ENCODE measurements at regions not wholly inside any gene's neighbourhood (a gene's known extent, or its start where the extent isn't known, plus 50 kb on each side); places are given as distances from the start of the nearest gene placed in this dataset.

- no peak for DNase-seq
These were observed 104.2 kb upstream of the SDK1 start for GRCh38 chr7:3196629-3197400.

GRCh38 chr7:3197567-3198213 is 103.4 kb upstream of the SDK1 start:
- DNase-seq = no peak

GRCh38 chr7:3198316-3198715 is 102.7 kb upstream of the SDK1 start:
- no peak for DNase-seq

DNA sequence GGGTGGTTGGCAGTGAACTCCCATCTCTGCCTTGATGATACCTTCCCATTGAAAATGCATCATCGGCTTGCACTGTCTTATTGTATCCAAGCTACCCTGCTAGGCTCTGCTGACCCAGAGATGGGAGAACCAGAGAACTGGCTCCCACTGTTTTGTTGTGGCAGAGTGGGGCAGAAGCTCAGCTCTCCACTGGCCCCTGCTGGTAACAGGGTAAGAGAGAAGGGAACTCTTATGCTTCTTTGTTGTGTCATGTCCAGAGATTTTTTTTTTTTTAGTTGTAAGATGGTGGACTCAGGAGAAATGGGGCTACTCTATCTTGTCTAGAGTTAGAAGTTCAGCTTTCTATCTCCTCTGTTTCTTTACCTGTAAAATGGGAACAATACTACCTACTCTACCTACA is 100.5 kb upstream of the SDK1 start:
- peak; percentile 53 for DNase-seq

DNA sequence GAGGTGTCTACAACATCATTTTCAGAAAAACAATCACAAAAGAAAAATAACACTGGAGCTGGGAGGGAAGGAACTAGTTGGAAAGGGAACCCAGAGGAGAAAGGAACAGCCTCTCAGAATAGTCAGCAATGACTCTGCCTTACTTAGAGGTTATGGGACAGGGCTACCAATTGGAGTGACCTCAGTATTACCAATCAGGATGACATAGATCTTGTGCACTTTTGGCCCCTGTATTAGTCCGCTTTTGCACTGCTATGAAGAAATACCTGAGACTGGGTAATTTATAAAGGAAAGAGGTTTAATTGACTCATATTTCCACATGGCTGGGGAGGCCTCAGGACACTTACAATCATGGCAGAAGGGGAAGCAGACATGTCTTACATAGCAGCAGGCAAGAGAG is 99.7 kb upstream of the SDK1 start:
- no peak for DNase-seq

- DNase-seq = no peak
These were observed 98.9 kb upstream of the SDK1 start for GRCh38 chr7:3201937-3202710.

GRCh38 chr7:3204526-3204925 is 96.5 kb upstream of the SDK1 start:
- DNase-seq = no peak

- no peak for DNase-seq
These were observed 95.0 kb upstream of the SDK1 start for GRCh38 chr7:3206101-3206500.

DNA sequence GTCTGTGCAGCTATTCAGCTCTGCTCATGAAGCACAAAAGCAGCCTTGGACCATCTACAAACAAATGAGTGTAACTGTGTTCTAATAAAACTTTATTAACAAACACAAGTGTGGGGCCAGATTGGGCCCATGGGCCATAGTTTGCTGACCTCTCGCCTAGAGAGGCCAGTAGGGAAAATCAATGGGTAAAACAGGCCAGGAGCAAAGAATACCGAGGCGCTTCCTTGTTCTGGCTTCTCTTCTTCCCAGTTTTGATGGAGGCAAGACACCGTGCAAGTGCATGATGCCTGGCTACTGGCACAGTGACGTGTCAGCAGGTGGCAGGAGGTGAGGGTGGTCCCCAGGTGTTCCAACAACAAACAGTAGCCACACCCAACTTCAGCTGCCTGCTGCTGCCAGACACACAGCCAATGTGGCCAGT is 94.3 kb upstream of the SDK1 start:
- DNase-seq = no peak

DNA sequence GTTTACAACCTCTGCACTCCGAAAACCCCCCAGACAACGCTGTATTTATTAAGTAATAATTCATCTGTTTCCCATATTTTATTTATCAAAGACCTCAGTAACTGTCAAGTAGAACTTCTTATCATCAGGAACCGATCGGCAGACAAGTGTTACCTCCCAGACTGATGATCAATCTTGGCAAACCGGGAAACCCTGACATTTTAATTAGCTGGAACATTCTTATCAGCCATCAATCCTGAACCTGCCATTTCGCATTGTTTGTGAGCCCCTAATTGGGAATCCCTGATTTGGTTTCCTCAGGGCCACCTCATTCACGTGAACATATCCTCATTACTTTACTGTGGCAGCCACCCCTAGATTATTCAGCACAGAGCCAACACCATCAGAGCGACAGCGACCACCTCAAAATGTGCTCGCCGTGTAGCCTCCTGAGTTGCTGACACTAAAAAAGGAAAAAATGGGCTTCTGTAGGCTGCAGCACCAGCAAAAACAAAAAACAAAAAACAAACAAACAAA is 93.6 kb upstream of the SDK1 start:
- DNase-seq = no peak

GRCh38 chr7:3210531-3210930 is 90.5 kb upstream of the SDK1 start:
- DNase-seq = no peak

DNA sequence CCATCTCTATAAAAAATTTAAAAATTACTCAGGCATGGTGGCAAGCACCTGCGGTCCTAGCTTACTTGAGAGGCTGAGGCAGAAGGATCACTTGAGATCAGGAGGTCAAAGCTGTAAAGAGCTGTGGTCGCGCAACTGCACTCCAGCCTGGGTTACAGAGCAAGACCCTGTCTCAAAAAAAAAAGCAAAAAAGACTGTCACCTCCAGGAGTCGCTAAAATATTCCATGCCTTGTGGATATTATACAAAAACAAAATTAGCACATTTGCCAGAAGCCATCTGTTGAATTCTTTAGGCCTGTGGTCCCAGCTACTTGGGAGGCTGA is 87.0 kb upstream of the SDK1 start:
- DNase-seq = no peak

GRCh38 chr7:3215624-3216585 is 85.1 kb upstream of the SDK1 start:
- DNase-seq = no peak

DNA sequence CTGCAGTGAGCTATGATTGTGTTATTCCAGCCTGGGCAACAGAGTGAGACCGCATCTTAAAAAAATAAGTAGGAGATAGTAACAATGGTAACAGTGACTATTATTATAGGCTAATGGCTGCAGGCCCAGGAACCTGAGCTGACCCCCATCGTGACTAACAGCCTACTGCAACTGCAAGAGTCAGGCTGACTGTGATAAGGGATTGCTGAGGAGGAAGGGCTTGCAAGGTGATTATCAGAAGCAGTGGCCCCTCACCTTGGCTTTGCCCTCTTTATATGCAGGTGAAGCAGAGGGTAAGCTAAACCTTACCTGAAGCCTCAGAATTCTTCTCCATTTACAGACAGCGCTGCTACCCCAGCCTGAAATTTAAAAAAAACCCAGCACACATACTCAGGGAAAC is 83.9 kb upstream of the SDK1 start:
- DNase-seq = no peak

- no peak for DNase-seq
These were observed 82.4 kb upstream of the SDK1 start for GRCh38 chr7:3218411-3219225.

DNA sequence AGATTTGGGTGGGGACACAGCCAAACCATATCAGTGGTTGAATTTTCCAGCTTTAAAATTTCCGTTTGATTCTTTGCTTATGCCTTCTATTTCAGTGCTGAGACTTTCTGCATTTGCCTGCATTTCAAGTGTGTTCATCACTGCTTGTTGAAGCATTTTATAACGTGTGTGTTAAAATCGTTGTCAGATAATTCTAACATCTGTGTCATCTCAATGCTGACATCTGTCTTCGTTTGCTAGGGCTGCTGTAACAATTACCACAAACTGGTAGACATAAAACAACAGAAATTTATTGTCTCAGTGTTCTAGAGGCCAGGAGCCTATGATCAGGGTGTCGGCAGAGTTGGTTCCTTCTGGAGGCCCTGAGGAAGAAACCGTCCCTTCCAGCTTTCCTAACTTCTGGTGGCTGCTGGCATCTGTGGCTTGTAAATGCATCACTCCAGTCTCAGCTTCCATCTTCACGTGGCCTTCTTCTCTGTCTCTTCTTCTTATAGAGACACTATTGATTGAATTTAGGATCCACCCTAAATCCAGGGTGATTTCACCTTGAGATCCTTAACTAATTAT is 71.1 kb upstream of the SDK1 start:
- no peak for DNase-seq

DNA sequence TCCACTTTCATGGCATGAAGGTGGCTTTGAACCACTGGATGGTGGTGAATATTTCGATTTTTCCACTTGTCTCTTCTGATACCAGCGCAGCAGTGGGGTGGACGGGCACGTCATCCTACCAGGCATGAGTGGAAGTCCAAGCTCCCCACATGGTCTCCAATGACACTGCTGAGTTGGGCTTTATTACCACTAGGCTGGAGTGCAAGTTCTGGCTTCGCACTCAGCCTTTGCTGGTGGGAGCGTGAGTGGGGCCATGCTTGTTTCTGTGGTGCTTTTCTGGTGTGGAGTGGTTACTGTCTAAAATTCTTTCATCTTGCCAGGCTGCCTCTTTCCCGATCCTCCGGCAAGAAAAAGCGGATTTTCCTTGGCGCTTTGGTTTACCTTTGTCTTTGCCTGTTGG is 70.1 kb upstream of the SDK1 start:
- DNase-seq = no peak

- DNase-seq = no peak
These were observed 68.8 kb upstream of the SDK1 start for GRCh38 chr7:3232228-3232627.

GRCh38 chr7:3233301-3233700 is 67.8 kb upstream of the SDK1 start:
- no peak for DNase-seq

- no peak for DNase-seq
These were observed 67.0 kb upstream of the SDK1 start for GRCh38 chr7:3234051-3234450.

DNA sequence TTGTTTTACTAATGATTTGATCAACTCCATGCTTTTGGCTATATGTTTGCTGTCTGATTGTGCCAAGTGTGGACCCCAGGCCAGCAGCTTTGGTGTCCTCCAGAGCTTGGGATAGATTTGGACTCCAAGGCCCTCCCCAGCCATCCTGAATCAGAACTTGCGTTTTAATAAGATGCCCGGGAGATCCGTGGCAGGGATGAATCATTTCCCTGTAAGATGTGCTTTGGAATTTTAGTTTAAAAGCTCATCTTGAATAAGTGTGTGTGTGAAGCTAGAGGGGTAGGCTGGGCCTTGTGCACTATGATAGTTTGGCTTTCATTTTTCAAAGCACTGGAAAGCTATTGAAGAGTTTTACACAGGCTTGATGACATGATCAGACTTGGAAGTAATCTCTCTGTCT is 66.2 kb upstream of the SDK1 start:
- no peak for DNase-seq

GRCh38 chr7:3235322-3235721 is 65.7 kb upstream of the SDK1 start:
- no peak for DNase-seq

All from stimulated activated CD8-positive, alpha-beta memory T cell treated with anti-CD3 and anti-CD28 coated beads, Interleukin-4, amount 100 ng/mL, for 48 hours (primary cell).